Calu3 (cell line): ENCODE measurements at regions not wholly inside any gene's neighbourhood (a gene's known extent, or its start where the extent isn't known, plus 50 kb on each side); places are given as distances from the start of the nearest gene placed in this dataset.

Experiments used
- BruUV-seq: library from RNA; stranded (reverse); fragments of 400-500 nt; replicated peaks from 2 replicates; lab custom pipeline; 2021; lab: Mats Ljungman, UMichigan
- CTCF ChIA-PET: fragments of 300-600 bp; sonication (Branson Sonifier 250); formaldehyde crosslinking; loops from one replicate; lab custom pipeline; 2022; ENCODE audit warnings: antibody characterized with exemption; lab: Charles Lee
- DNase-seq: peaks from one replicate; pipeline ENCODE4 v3.0.0; 2022
- H3K27ac Mint-ChIP-seq: one replicate; pipeline ENCODE4 v1.8.0; 2022; ENCODE audit warnings: mixed read lengths; ENCODE audit not compliant: unreplicated experiment
- H3K27me3 Mint-ChIP-seq: one replicate; pipeline ENCODE4 v1.8.0; 2022; ENCODE audit warnings: mixed read lengths; ENCODE audit not compliant: unreplicated experiment
- H3K36me3 Mint-ChIP-seq: one replicate; pipeline ENCODE4 v1.8.0; 2022; ENCODE audit warnings: mild to moderate bottlenecking, moderate library complexity, mixed read lengths; ENCODE audit not compliant: insufficient read depth, unreplicated experiment
- H3K4me1 Mint-ChIP-seq: one replicate; pipeline ENCODE4 v1.8.0; 2022; ENCODE audit warnings: mild to moderate bottlenecking, low read depth, mixed read lengths; ENCODE audit not compliant: unreplicated experiment
- H3K4me3 Mint-ChIP-seq: one replicate; pipeline ENCODE4 v1.8.0; 2022; ENCODE audit warnings: mild to moderate bottlenecking, low read depth, moderate library complexity, mixed read lengths; ENCODE audit not compliant: unreplicated experiment
- H3K9me3 Mint-ChIP-seq: one replicate; pipeline ENCODE4 v1.8.0; 2022; ENCODE audit warnings: low read depth, mixed read lengths; ENCODE audit not compliant: unreplicated experiment
- intact Hi-C: fragments of 100-400 bp; cut with micrococcal nuclease; formaldehyde crosslinking; loops from one replicate; pipeline ENCODE4 v1.10.0; 2022; ENCODE audit not compliant: unreplicated experiment
- TF ChIP-seq, protein P1 (sequence below): fragments of 200-600 bp; IDR thresholded peaks from one replicate; pipeline ENCODE4 v1.8.0; 2022; ENCODE audit warnings: antibody characterized with exemption; ENCODE audit not compliant: unreplicated experiment

DNA sequence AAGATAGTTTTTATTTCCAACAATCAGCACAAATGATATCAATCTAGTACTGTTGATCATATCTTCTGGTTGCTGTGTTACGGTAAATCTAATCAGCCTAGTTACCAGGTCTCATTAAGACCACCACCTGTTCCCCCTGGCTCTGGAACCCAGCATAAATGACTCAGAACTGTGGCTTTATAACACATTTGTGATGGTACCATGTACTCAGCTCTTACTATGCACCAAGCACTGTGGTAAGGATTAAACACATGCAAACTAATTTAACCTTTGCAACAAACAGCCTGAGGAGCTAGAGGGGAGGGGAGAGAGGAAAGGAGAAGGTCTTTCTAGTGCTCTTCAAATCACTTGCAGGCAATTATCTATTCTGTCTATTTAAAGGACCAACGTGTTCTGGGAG is 173.9 kb upstream of the LMCD1 start:
- no TSS peak for BruUV-seq
- intact Hi-C loops = no loop called here

DNA sequence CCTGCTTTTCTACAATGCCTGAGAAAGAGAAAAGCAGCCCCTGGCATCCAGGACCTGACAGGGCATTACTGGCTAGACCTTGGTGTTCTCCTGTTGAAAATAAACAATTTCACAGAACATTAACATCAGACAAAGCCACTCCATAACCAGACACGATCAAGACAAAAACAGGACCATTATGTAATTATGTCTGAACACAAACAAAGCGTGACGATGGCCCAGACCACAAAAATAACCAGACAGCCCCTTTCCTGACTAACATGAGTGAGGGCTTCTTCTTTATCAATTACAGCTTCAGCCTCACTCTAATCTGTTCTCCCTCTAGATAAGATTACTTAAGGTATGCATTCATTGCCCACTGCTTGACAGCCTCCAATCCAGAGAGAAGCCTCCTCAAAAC is 172.7 kb upstream of the LMCD1 start:
- no peaks in the 10 kb centered on the region for H3K27me3 Mint-ChIP-seq
- H3K27ac Mint-ChIP-seq = no peak overlapping the region
- no peak for DNase-seq
- H3K9me3 Mint-ChIP-seq = no peaks in the 10 kb centered on the region
- H3K4me1 Mint-ChIP-seq = no peaks in the 10 kb centered on the region
- TF ChIP-seq, protein P1, sequence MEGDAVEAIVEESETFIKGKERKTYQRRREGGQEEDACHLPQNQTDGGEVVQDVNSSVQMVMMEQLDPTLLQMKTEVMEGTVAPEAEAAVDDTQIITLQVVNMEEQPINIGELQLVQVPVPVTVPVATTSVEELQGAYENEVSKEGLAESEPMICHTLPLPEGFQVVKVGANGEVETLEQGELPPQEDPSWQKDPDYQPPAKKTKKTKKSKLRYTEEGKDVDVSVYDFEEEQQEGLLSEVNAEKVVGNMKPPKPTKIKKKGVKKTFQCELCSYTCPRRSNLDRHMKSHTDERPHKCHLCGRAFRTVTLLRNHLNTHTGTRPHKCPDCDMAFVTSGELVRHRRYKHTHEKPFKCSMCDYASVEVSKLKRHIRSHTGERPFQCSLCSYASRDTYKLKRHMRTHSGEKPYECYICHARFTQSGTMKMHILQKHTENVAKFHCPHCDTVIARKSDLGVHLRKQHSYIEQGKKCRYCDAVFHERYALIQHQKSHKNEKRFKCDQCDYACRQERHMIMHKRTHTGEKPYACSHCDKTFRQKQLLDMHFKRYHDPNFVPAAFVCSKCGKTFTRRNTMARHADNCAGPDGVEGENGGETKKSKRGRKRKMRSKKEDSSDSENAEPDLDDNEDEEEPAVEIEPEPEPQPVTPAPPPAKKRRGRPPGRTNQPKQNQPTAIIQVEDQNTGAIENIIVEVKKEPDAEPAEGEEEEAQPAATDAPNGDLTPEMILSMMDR = no peak
- no peak overlapping the region for H3K4me3 Mint-ChIP-seq
- intact Hi-C loops = no loop called here
- H3K36me3 Mint-ChIP-seq = no peaks in the 10 kb centered on the region
- CTCF ChIA-PET = no interaction called here
- no TSS peak for BruUV-seq

More for the DNA sequence above, 173.9 kb upstream of the LMCD1 start:
- no peak overlapping the region for H3K27ac Mint-ChIP-seq
- no peak for DNase-seq
- TF ChIP-seq, protein P1 = no peak
- H3K27me3 Mint-ChIP-seq = no peaks in the 10 kb centered on the region
- H3K4me1 Mint-ChIP-seq = no peaks in the 10 kb centered on the region
- CTCF ChIA-PET = no interaction called here
- H3K4me3 Mint-ChIP-seq = no peak overlapping the region
- no peaks in the 10 kb centered on the region for H3K9me3 Mint-ChIP-seq
- no peaks in the 10 kb centered on the region for H3K36me3 Mint-ChIP-seq

DNA sequence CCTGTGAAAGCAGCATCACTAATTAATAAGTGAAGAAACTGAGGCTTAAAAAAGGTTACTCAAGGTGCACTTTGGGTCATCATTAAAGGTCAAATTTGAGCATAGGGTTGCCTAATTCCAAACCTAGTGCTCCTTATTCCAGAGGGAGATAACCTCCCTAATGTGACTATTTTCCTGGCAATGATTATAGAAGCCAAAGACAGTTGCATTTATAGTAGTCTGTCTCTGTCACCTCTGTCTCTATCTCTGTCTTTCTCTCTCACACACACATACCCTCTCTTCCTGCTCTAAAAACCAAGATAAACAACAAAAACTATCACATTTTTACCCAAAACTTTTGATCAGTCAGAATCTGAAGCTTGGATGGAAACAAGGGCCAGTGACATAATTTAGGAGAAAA is 172.0 kb upstream of the LMCD1 start:
- H3K27ac Mint-ChIP-seq = no peak overlapping the region
- H3K9me3 Mint-ChIP-seq = no peaks in the 10 kb centered on the region
- TF ChIP-seq, protein P1 = no peak
- H3K4me1 Mint-ChIP-seq = no peaks in the 10 kb centered on the region
- no peaks in the 10 kb centered on the region for H3K27me3 Mint-ChIP-seq
- no TSS peak for BruUV-seq
- no peak for DNase-seq
- H3K4me3 Mint-ChIP-seq = no peak overlapping the region
- CTCF ChIA-PET = no interaction called here
- no peaks in the 10 kb centered on the region for H3K36me3 Mint-ChIP-seq
- intact Hi-C loops = no loop called here

DNA sequence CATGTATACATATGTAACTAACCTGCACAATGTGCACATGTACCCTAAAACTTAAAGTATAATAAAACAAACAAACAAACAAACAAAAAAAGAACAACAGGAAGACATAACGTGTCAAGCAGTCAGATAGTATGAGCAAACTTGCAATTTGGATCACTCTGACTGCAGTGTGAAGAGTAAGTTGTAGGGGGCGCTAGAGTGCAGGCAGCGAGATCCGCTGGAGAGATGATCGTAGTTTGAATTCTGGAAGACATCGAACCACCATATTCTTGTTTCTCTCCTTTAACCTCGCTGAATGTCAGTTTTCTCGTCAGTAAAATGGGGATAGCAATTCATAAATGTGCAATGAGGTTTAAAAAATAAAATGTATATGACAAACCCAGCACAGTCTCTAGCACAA is 165.2 kb upstream of the LMCD1 start:
- Mint-ChIP-seq H3K4me1 (no peaks in the 10 kb centered on the region), H3K9me3 (no peaks in the 10 kb centered on the region), H3K27me3 (no peaks in the 10 kb centered on the region), H3K27ac (no peak overlapping the region), H3K4me3 (no peak overlapping the region), H3K36me3 (no peaks in the 10 kb centered on the region)
- CTCF ChIA-PET = no interaction called here
- no TSS peak for BruUV-seq
- DNase-seq = no peak
- TF ChIP-seq, protein P1 = no peak
- intact Hi-C loops = no loop called here

DNA sequence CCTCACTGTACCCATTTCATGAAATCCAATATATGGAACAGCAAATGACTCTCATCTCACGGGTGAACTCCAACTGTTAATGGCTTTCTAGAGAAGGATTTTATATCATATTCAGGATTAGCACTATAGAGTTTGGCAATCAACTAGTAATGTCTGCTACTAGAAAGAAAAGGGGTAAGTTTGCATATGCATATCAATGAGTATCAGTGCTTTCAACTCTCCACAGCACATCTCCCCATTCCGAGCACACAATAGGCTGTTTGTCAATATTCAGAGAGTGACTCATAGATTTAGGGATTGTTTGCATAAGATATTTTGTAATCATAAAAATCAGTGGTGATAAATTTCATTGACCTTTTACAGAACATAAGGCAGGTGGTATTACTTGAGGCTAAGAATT is 163.2 kb upstream of the LMCD1 start:
- Mint-ChIP-seq H3K36me3 (no peaks in the 10 kb centered on the region), H3K27ac (no peak overlapping the region), H3K4me3 (no peak overlapping the region), H3K9me3 (no peaks in the 10 kb centered on the region), H3K27me3 (no peaks in the 10 kb centered on the region), H3K4me1 (no peaks in the 10 kb centered on the region)
- intact Hi-C loops = no loop called here
- no TSS peak for BruUV-seq
- CTCF ChIA-PET = no interaction called here
- DNase-seq = no peak
- TF ChIP-seq, protein P1 = no peak
